Superior temporal gyrus (tissue), 1 donor: ENCODE measurements at regions not wholly inside any gene's neighbourhood (a gene's known extent, or its start where the extent isn't known, plus 50 kb on each side); places are given as distances from the start of the nearest gene placed in this dataset.
A peak's percentile ranks its signal among the peaks of the same experiment; 100 is the strongest.

ENCODE experiments used
- DNase-seq: peaks from one replicate; pipeline ENCODE4 v3.0.0-alpha.2; 2016; ENCODE audit errors: extremely low spot score

DNA sequence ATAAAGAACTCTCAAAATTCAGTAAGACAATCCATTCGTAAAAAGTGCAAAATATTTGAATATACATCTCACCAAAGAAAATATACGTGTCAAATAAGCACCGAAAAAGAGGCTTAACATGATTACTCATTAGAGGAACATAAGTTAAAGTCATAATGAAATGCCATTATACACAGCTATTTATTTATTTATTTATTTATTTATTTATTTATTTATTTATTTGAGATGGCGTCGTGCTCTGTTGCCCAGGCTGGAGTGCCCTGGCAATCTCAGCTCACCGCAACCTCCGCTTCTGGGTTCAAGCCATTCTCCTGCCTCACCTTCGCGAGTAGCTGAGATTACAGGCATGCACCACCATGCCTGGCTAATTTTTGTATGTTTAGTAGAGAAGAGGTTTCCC lies 203.6 kb upstream of the UBASH3B start:
- no peak for DNase-seq

DNA sequence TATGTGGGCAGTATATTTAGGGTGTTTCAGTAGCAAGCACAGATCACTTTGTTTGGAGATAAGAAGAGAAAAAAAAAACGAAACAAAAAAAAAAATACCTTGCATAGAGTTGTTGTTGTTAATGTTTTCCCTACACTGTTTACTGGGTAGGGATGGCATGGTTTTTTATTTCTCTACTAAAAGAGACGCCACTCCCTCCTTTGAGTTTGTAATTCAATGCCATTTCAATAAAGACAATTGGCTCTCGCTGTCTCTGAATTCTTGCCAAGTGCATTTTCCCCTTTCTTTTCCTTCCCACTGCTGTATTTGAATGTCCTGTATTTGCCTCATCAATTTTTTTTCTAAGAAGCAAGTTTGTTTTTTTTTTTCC lies 213.9 kb upstream of the UBASH3B start:
- peak; percentile 77 for DNase-seq

DNA sequence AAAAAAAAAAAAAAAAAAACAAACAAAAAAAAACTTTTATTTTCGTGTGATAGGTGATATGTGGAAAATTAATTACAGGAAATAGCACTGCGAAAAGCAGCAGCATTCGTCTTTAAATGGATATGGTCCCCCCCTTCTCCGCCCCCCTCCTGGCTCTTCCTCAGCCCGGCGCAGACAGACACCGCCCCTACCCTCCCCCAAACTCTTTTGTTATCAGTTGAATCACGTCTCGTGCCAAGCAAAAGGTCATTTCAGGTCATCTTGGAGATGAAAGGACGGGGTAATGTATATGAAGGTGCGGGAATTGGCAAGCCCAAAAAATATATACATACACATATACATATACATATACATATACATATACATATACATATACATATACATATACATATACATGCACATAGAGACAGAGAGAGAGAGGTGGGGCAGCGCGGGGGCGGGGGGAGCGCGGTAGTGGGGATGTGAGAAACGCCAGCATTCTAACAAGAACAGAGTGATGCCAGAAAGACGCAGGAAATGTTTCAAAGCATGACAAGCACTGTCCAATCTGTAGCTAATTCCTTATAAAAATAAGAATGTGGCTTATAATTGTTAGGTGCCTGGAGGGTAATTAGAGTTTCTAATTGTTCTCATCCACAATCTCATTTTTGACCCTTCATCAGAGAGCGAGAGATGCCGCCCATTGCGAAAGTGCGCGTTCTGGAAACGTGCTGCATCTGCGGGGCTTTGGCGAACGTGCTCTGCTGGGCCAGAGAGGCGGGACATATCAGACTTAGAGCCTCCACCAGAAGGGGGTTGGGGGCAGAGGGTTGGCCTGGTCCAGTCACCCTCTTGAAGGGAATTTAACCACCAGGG lies 214.5 kb upstream of the UBASH3B start:
- DNase-seq, result peak; percentile 75

DNA sequence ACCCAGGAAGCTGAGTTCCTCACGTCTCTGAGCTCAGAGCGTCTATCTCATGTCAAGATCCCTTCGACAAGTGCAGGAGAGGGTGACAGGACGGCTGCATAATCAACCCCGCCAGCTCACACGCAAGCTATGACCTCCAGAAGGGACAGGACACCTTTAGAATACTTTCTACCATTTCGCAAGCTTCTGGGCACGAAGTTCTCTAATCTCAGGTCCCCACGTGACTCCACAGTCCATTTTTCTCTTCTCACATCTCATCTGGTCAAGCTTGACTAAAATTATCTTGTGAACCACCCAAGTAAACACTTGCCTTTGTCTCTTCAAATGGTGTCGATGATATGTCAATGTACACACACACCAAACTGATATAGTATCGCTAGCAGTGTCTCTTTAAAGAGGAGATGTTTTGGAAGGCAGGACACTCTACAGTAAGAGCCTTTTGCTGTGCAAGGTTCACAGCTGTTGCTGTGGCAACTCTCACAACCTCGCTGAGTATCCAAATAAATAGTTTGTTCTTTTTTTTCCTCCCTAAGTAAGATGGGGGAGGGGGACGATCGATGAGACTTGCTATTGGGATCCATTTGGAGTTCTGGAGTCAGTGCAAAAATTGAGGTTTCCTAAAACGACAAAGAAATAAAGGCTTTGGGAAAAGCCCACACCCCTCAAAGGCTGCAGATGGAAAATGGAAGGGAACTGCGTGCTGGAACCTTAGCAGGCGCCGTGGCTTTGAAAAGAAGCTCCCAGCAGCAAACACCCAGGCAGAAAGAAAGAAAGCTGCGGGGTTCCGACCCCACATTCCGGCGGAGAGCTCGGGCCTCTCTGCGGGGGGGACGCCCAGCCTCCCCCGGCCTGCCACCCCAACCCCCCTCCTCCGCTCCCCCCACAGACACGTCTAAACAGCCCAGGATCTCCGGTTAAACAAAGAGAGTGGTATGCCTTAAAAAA lies 215.4 kb upstream of the UBASH3B start:
- peak; percentile 75 for DNase-seq

DNA sequence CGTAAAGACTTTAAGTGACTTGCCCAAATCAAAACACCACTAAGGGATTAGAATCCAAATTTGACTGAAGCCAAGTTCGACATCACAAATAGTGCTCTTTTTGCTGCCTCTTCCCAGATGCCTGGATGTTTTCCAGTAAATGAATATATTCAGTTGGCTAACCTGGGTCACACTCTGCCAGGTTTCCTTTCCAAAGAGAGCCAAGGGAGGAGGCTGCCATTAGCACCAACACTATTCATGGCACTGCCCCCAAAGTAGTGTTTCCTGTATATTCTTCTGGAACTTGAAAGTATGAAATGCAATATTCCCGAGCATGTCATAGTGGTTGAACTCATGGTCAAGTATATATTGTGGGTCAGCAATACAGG lies 219.3 kb upstream of the UBASH3B start:
- DNase-seq, result no peak

DNA sequence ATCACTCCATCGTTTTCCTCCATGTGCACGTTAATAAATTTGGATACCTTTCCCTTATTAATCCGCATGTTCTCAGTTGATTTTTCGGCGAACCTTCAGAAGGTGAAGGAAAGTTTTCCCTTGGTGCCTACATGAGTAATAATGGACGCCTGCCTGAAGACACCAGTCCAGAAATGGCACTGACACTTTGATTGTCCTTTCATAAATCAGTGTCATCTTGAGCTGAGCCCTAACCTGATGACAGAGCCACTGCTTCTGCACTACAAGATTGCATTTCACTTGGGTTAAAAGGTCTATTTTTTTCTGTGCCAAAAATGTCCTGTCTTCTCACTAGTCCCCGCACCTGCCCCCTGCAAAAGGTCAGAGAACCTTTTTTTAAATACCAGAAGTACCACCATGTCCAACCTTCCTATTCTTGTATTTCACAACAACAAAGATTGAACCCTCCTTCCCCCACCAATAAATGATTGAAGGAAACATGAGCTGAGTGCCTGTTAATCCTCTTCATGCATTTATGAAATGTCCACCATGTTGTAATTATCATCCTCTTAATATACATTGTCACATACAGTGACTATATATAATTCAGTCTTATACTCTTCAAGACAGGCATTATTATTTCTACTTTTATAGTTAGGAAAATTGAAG lies 219.9 kb upstream of the UBASH3B start:
- DNase-seq, result no peak

DNA sequence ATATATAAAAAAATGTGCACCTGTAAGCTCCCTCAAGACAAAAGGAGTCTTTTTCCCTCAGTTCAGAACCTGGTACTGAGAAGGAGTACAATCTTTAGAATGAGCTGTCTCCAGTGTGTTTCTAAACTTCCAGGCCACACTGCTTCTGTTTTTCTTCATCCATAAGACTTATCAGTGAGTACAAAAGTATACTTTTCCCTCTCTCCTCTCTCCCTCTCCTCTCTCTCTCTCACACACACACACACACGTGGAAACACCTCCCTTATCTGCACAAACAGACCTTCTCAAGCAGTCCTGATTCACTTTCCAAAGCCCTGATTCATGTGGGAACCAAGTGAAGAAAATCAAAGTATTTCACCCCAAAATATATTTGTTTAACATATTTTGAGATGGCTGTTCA lies 220.7 kb upstream of the UBASH3B start:
- no peak for DNase-seq

DNA sequence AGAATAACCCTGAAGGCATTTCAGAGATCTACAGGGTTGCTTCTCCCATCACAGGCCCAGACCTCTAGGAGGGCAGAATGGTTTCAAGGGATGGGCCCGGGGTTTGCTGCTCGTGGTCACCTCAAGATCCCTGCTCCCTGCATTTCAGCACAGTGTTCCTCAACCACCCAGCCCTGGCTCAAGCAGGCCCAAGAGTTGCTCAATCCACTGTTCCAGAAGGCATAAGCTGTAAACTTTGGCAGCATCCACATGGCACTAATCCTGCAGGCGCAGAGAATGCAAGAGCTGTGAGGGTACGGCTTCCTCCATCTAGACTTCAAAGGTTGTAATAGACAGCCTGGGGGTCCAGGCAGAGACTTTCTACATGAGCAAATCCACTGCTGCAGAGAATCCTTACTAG lies 225.0 kb upstream of the UBASH3B start:
- no peak for DNase-seq

DNA sequence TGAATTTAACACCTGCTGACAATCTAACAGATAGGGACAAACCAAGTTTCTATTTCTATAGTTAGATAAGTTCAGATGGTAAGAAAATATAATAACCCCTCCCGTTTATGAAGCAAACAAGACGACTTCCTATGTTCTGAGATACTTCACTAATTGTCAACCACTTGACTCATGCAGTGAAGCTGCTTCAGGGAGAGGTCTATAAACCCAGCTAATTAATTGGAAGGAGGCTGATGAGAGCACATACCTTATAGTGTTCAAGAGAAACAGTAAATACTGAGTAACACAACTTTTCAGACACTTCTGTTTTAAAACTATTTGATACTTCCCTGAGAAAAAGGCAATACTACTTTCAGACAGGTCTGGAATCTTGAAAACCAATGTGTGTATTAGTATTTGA lies 229.4 kb upstream of the UBASH3B start:
- DNase-seq, result no peak

DNA sequence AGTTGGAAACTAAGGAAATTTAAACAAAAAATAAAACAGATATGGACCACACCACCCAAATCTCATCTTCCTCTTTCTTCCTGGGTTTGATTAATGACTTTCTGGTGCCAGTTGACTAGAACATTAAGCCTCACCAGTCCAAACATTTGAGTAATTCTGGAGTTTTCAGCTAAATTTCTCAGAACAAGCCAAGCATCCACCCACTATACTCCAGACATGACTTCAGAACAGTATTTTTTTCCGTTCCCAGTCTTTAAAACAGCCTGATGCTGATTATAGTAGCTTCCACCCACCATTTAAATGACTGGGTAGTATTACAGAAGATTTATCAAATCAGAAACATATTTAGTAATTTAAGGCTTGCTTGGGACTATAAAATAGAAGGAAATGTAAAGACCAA lies 230.9 kb upstream of the UBASH3B start:
- DNase-seq, result no peak

DNA sequence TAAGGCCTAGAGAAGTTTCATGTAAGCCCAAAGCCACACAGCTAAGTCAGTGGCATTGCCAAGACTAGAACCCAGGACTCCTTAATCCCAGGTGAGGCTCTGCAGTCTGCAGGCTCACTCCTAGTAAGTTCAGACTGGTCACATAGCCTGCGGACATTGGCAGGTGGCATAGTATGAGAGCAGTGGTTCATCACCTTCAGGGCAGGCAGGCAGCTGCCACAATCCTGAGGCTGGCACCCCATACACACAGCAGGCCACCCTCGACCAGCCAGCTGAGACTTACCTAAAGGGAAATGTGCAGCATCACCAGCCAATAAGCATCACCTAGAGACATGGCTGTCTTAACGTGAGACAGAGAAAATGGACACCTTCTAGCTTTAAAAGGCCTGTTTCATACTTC lies 231.6 kb upstream of the UBASH3B start:
- no peak for DNase-seq

DNA sequence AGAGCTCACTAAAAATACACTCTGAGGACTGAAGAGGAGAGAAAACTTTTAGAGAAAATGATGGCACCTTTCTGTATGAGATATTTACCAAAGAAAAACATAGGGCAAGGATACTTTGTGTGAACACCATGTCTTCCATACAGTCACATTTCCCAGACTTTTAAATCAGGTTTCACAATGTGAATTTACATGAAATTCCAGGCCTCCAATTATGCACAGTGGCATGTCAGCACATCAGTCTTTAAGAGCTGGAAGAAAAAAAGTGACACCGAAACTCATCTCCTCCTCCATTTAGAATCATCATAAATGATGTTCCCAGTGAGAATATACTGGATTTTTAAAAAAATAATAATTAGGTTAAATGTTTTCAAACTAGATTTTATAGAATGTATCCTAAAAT lies 232.2 kb upstream of the UBASH3B start:
- no peak for DNase-seq

DNA sequence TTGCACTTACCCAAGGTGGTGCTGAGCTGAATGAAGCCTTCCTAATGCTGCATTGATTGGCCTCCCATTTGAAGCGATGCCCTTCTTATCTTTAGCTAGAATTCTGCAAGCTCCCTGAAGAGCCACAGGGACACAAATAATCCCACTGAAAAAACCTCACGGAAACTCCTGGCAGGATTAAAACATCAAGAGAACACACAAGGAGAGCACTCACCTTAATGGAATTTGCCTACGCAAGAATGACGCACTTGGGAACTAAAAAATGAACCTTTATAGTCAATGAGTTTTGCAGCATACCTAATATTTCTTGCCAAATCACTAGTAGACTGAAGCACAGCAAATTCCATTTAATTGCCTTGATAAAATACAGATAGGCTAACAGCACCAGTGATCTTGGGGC lies 232.8 kb upstream of the UBASH3B start:
- DNase-seq, result no peak

DNA sequence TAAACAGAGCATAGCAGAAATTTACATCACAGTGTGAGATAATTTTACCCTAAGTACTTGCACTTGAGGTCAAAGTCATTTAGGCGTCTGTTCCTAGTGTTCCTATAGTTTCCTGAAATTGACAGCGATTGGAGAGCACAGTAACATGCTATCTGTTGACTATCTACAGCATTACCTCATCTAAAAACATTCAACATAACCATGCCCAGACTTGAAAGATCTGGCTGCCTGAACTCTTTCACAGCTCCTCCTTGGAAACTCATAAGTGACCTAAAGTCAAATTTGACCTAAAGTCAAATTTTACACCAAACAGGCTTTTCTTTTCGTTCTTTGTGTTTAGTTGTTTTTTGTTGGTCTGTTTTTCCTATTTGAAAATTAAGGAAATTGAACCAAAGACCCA lies 233.8 kb upstream of the UBASH3B start:
- DNase-seq, result no peak

DNA sequence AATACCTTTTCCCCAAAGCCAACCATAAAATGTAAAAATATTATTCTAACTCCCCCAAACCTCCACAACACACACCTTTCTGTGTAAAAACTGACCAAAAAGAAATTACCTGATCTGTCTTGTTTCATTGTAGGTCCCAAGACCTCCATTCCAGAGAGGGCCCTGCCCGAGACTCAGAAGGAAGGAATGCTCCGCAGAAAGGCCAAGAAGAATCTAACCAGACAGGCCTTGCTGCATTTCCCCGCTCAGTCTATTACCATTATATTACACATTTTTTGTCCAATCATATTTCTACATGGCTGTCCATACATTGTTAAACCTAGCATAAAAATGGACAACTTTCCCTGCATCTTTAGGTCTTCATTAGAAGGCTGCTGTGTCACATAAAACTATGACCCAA lies 237.5 kb upstream of the UBASH3B start:
- DNase-seq, result no peak

DNA sequence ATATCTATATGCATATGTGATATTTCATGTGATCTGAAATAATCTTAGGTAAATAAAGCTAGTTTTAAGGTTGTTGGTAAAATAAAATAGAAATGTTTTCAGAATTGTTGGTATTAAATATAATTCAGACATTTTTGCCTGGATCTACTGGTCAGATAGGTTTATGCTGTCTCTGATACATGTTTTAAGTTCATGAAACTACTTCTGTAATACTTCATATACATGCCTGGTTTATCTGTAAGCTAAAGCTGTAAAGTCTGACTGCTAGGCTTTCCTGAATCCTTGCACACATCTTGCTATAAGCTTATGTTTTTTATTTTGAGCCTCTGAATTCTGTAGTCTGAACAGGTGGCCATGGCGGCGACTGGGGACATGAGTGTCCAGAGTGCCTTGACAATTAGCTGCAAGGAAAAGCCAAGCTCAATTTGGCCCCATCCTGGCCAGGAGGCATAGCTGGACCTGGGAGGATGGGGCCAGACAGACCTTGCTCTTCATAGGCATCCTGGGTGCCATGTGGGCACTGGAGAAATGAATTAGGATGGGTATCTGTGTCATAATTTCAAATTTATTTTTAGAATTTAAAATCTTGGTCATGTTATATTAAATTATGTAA lies 241.0 kb upstream of the UBASH3B start:
- no peak for DNase-seq

DNA sequence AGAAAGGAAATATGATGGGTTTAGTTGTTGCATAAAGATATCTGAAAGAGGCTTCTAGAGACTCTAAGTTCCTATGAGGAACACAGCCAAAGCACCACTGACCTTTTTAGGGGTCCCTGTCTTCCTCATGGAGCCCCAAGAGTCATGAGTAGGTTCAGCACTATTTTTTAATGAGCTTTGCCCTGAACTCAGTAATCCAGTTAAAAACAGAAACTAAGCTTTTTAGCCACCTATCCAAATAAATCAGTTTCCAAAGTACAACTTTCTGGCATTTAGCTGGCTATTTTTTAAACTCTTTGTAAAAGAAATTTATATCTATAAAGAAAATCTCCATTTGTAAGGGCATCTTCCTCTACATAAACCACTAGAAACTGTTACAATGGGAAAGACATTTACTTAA lies 241.8 kb upstream of the UBASH3B start:
- no peak for DNase-seq

DNA sequence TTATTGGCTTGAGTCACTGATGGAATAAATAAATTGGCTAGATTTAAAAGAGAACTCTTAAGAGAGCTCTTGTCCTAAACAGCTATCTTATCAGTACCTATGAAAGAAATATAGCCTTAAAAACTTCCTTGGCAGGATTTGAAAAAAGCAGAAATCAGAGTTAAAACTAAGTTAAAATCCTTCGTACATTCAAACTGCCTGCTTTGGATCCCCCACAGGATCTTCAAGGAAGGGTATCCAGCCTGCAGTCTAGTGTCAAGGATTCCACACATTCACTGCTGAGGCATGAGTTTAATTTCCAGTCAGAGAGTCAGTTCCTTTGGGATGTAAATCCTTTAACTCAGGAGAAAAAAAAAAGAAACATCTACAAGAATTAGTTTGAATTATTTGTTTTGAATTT lies 242.9 kb upstream of the UBASH3B start:
- DNase-seq, result no peak

DNA sequence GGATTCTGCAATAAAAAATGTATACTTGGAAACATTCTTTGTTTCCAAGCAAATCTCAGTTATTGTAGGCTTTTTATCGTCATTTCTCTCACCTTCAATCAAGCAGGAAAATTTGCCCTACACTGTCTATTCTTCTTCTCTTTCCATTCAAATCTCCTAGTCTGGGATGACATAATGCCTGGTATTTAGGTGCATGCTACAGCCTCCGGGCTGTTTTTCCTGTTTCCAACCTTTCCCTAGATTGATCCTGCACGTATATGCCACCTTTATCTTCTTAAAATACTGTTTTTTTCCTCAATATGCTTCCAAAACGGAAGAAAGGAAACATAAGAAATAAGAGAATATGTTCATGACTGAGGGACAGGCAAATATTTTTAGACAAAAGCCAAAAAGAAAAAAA lies 249.1 kb upstream of the UBASH3B start:
- DNase-seq, result no peak

DNA sequence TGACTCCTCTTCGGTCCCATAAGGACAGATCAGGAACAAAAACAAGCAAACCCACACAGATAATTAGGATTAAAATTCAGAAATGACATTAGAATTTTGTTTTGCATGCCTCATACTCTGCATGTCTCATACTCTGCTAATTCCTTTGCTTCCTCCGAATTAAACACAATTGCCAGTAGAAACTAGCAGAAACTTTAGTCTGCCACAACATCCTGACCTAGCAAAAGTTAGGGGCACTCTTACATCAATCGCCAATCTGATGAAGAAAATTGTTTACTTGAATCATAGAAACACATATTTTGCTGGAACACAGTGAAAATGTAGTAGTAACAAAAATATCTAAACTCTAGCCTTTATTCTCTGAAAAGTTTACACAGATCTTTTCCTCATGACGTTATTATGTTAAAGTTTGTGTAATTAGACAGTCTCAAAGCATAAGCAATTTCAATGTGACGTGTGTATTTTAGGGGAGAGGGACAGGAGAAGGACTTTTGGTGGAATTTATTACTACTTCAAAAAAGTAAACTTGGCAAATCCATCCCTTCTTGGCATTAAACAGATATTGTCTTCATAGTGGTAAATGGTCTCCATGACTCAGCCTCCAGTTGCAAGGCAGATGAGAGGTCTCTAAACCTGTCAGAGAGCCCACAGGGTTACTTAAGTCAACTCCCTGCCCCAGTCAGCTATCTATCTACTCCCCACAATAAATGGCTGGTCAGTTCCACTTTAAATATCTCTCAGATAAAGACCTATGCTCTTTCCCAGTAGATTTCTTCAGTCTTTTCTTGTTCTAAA lies 249.8 kb upstream of the UBASH3B start:
- DNase-seq, result no peak

DNA sequence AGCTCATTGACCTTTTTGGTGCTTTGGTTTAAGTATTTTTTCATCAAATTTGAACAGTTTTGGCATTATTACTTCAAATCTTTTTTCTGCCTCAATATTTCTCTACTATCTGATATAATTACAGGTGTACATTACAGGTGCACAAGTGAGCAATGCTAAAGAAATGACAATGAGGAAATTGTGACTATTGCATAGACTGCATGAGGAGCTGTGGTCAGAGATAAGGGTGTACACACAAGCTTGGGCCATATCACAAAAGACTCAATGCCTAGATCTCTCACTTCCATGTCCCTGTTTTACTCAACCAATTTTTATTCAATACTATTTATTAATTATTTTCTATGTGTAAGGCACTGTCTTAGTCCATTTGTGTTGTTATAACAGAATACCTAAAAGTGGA lies 251.0 kb upstream of the UBASH3B start:
- no peak for DNase-seq
